SU-DHL-6 (cell line): ENCODE measurements at regions not wholly inside any gene's neighbourhood (a gene's known extent, or its start where the extent isn't known, plus 50 kb on each side); places are given as distances from the start of the nearest gene placed in this dataset.

Source experiments
- H2AFZ ChIP-seq: fragments of 200-600 bp; sonication (generic); 2 replicates; pipeline ENCODE4 v1.6.1; 2014; ENCODE audit warnings: low read depth, mild to moderate bottlenecking, moderate library complexity, mixed read lengths, antibody characterized with exemption, low read length; ENCODE audit not compliant: severe bottlenecking
- H3F3A ChIP-seq: fragments of 200-600 bp; shearing (Covaris generic); 2 replicates; pipeline ENCODE4 v1.6.0; 2016; ENCODE audit warnings: antibody characterized with exemption, mild to moderate bottlenecking; ENCODE audit not compliant: insufficient read depth
- H3K27ac ChIP-seq: fragments of 200-600 bp; sonication (generic); 2 replicates; pipeline ENCODE4 v1.5.1; 2016; ENCODE audit warnings: low read depth, mild to moderate bottlenecking, low read length, moderate library complexity, mixed read lengths
- H3K27me3 ChIP-seq: fragments of 200-600 bp; sonication (generic), shearing (Covaris generic); 2 replicates; pipeline ENCODE4 v1.6.0; 2014; ENCODE audit warnings: mild to moderate bottlenecking, low read length
- H3K36me3 ChIP-seq: fragments of 200-600 bp; sonication (generic); 2 replicates; pipeline ENCODE4 v1.6.1; 2014; ENCODE audit warnings: mild to moderate bottlenecking, low read length, mixed read lengths
- H3K4me2 ChIP-seq: fragments of 300-600, 200-600 bp; shearing (Covaris generic), sonication (generic); 2 replicates; pipeline ENCODE4 v1.6.0; 2014; ENCODE audit warnings: low read length, low read depth, mild to moderate bottlenecking; ENCODE audit not compliant: poor library complexity, severe bottlenecking
- H3K4me3 ChIP-seq: fragments of 200-600 bp; sonication (generic); 2 replicates; pipeline ENCODE4 v1.5.1; 2014; ENCODE audit warnings: antibody characterized with exemption, low read length, mild to moderate bottlenecking, mixed read lengths; ENCODE audit not compliant: insufficient read depth, poor library complexity, severe bottlenecking
- H3K79me2 ChIP-seq: fragments of 200-600 bp; sonication (generic); 2 replicates; pipeline ENCODE4 v1.6.1; 2014; ENCODE audit warnings: mild to moderate bottlenecking, low read length, moderate library complexity; ENCODE audit not compliant: insufficient read depth
- H3K9ac ChIP-seq: fragments of 200-600 bp; sonication (generic); 2 replicates; pipeline ENCODE4 v1.7.0; 2014; ENCODE audit warnings: mild to moderate bottlenecking, low read length
- H3K9me2 ChIP-seq: fragments of 200-600 bp; sonication (generic); replicated peaks from 2 replicates; pipeline ENCODE4 v1.6.1; 2014; ENCODE audit warnings: low read length; ENCODE audit not compliant: insufficient read depth
- H3K9me3 ChIP-seq: fragments of 200-600 bp; sonication (generic); 2 replicates; pipeline ENCODE4 v1.6.1; 2014; ENCODE audit warnings: low read length, mixed read lengths; ENCODE audit not compliant: insufficient read depth
- H4K20me1 ChIP-seq: fragments of 200-600 bp; sonication (generic); 2 replicates; pipeline ENCODE4 v1.6.1; 2014; ENCODE audit warnings: low read depth, mild to moderate bottlenecking, antibody characterized with exemption, low read length, moderate library complexity, mixed read lengths
- CTCF ChIP-seq: fragments of 200-600 bp; sonication (generic); IDR thresholded peaks from one replicate; pipeline ENCODE4 v1.5.1; 2017; ENCODE audit warnings: antibody characterized with exemption, mild to moderate bottlenecking, low read length, moderate library complexity; ENCODE audit not compliant: insufficient read depth, poor library complexity, severe bottlenecking
- EZH2phosphoT487 ChIP-seq: fragments of 200-600 bp; sonication (generic), shearing (Covaris generic); conservative IDR thresholded peaks from 2 replicates; pipeline ENCODE4 v1.6.1; 2018; ENCODE audit warnings: mild to moderate bottlenecking, antibody characterized with exemption, low read length, moderate library complexity, mixed read lengths

GRCh38 chr2:120851116-120851773 is 115.6 kb downstream of the GLI2 start:
- TF ChIP-seq CTCF (no peak), EZH2phosphoT487 (no peak)
- Histone ChIP-seq H3K9me3 (no peaks in the 10 kb centered on the region), H3K79me2 (no peaks in the 10 kb centered on the region), H3K4me2 (no peak overlapping the region), H3K36me3 (no peaks in the 10 kb centered on the region), H4K20me1 (no peaks in the 10 kb centered on the region), H2AFZ (no peak overlapping the region), H3K4me3 (no peak overlapping the region), H3K27me3 (no peaks in the 10 kb centered on the region), H3K9ac (no peak overlapping the region), H3K27ac (no peak overlapping the region), H3F3A (no peaks in the 10 kb centered on the region), H3K9me2 (no peaks in the 10 kb centered on the region)

GRCh38 chr2:120852200-120852815 is 116.6 kb downstream of the GLI2 start:
- Histone ChIP-seq H3K4me2 (no peak overlapping the region), H3K4me3 (no peak overlapping the region), H3K27ac (no peak overlapping the region), H3K9me2 (no peaks in the 10 kb centered on the region), H3K9ac (no peak overlapping the region), H3K36me3 (no peaks in the 10 kb centered on the region), H3K27me3 (no peaks in the 10 kb centered on the region), H2AFZ (no peak overlapping the region), H3K9me3 (no peaks in the 10 kb centered on the region), H4K20me1 (no peaks in the 10 kb centered on the region), H3K79me2 (no peaks in the 10 kb centered on the region), H3F3A (no peaks in the 10 kb centered on the region)
- TF ChIP-seq CTCF (no peak), EZH2phosphoT487 (no peak)

- no peak for TF ChIP-seq CTCF
- no peak for TF ChIP-seq EZH2phosphoT487
- H3K9me3 ChIP-seq, result no peaks in the 10 kb centered on the region
- no peak overlapping the region for H3K4me3 ChIP-seq
Measured at GRCh38 chr2:120853306-120854013, 117.8 kb downstream of the GLI2 start.

More at GRCh38 chr2:120853306-120854013, 117.8 kb downstream of the GLI2 start:
- Histone ChIP-seq H2AFZ (no peak overlapping the region), H3K79me2 (no peaks in the 10 kb centered on the region), H3K9me2 (no peaks in the 10 kb centered on the region), H3K36me3 (no peaks in the 10 kb centered on the region), H3K9ac (no peak overlapping the region), H3K4me2 (no peak overlapping the region), H3K27ac (no peak overlapping the region), H3F3A (no peaks in the 10 kb centered on the region), H3K27me3 (no peaks in the 10 kb centered on the region), H4K20me1 (no peaks in the 10 kb centered on the region)
